Sigmoid colon (tissue), 6 donors: ENCODE measurements at regions not wholly inside any gene's neighbourhood (a gene's known extent, or its start where the extent isn't known, plus 50 kb on each side); places are given as distances from the start of the nearest gene placed in this dataset.

Experiments used
- DNase-seq: peaks from one replicate; pipeline ENCODE4 v3.0.0-alpha.2; 2019
- H3K27ac ChIP-seq, 4 donors: fragments of 200-600 bp; sonication (generic); one replicate each; pipeline ENCODE4 v1.5.1; 2016 to 2019; ENCODE audit warnings: mild to moderate bottlenecking in 1 of 4
- H3K27me3 ChIP-seq, 3 donors: fragments of 200-600 bp; sonication (generic); one replicate each; pipeline ENCODE4 v1.5.1; 2019; ENCODE audit warnings: mild to moderate bottlenecking in 1 of 3
- H3K36me3 ChIP-seq, 4 donors: fragments of 200-600 bp; sonication (generic); one replicate each; pipeline ENCODE4 v1.5.1; 2016 to 2019
- H3K4me1 ChIP-seq, 4 donors: fragments of 200-600 bp; sonication (generic); one replicate each; pipeline ENCODE4 v1.5.1; 2017 to 2019
- H3K4me3 ChIP-seq, 4 donors: fragments of 200-600 bp; sonication (generic); one replicate each; pipeline ENCODE4 v1.5.1; 2017 to 2019; ENCODE audit warnings: mild to moderate bottlenecking in 2 of 4, moderate library complexity in 1 of 4
- H3K9me3 ChIP-seq, 4 donors: fragments of 200-600 bp in 3 of 4; sonication (generic) in 3 of 4; one replicate each; pipeline versions ENCODE4 v1.5.1 to v1.6.1; 2013 to 2019
- CTCF ChIP-seq, 4 experiments: fragments of 450-650 bp in 3 of 4; fragments of 200-600 bp in 1 of 4; IDR thresholded peaks; one replicate each; pipeline ENCODE4 v1.5.1; 2016 to 2019; ENCODE audit warnings: antibody characterized with exemption in 4 of 4, mild to moderate bottlenecking in 3 of 4, moderate library complexity in 2 of 4
- EP300 ChIP-seq, 4 donors: sonication (generic); formaldehyde crosslinking; IDR thresholded peaks; one replicate each; pipeline ENCODE4 v1.6.1; 2017; ENCODE audit warnings: antibody characterized with exemption in 4 of 4
- POLR2A ChIP-seq, 2 donors: fragments of 450-650 bp; IDR thresholded peaks; one replicate each; pipeline ENCODE4 v1.6.1; 2016; ENCODE audit warnings: antibody characterized with exemption in 2 of 2, mild to moderate bottlenecking in 2 of 2, moderate library complexity in 2 of 2
- POLR2AphosphoS5 ChIP-seq, 4 donors: sonication (generic); formaldehyde crosslinking; IDR thresholded peaks; one replicate each; pipeline ENCODE4 v1.6.1; 2017; ENCODE audit warnings: antibody characterized with exemption in 4 of 4
- WGBS, 2 donors: extraction: QIAGEN DNeasy Blood & Tissue Kit; methylation state at CpG; one replicate each; pipeline ENCODE4 v1.1.7; 2013; 5-methylcytosine and 5-hydroxymethylcytosine counted together
- intact Hi-C: fragments of 100-400 bp; cut with DNase I; formaldehyde crosslinking; loops from one replicate; pipeline ENCODE4 v1.15.1; 2023
- donor health status: healthy with polysubstance abuse.
- donor health status: healthy.

GRCh38 chr4:104113850-104114249, 380.8 kb downstream of the CXXC4 start:
- intact Hi-C loops = no loop called here
- WGBS, 2 donors = 71 to 89% methylated on average over 3 of the region's 3 CpGs
- TF ChIP-seq POLR2A (IDR thresholded peaks at IDR 0.05) (no peak), POLR2AphosphoS5 (IDR thresholded peaks at IDR 0.05) (no peak), CTCF (IDR thresholded peaks at IDR 0.05) (no peak), EP300 (IDR thresholded peaks at IDR 0.05) (no peak)

GRCh38 chr4:104099141-104099540, 379.4 kb upstream of the TACR3 start:
- intact Hi-C loops = no loop called here
- Histone ChIP-seq H3K27me3 (no peaks in the 10 kb centered on the region), H3K4me1 (no peaks in the 10 kb centered on the region), H3K9me3 (peaks cover 0 to 6% (median 1%) of the 10 kb centered on the region in 4 donors), H3K36me3 (no peaks in the 10 kb centered on the region), H3K4me3 (no peak overlapping the region), H3K27ac (no peak overlapping the region)
- no peak for TF ChIP-seq CTCF (IDR thresholded peaks at IDR 0.05)
- TF ChIP-seq POLR2A (IDR thresholded peaks at IDR 0.05) = no peak
- no peak for TF ChIP-seq POLR2AphosphoS5 (IDR thresholded peaks at IDR 0.05)
- TF ChIP-seq EP300 (IDR thresholded peaks at IDR 0.05) = no peak
- DNase-seq = no peak

More at GRCh38 chr4:104113850-104114249, 380.8 kb downstream of the CXXC4 start:
- Histone ChIP-seq H3K27ac (no peak overlapping the region), H3K9me3 (no peaks in the 10 kb centered on the region), H3K27me3 (no peaks in the 10 kb centered on the region), H3K36me3 (no peaks in the 10 kb centered on the region), H3K4me1 (no peaks in the 10 kb centered on the region), H3K4me3 (no peak overlapping the region)
- DNase-seq = no peak

- Histone ChIP-seq H3K9me3 (peaks cover 0 to 3% (median 0%) of the 10 kb centered on the region in 4 donors), H3K4me1 (no peaks in the 10 kb centered on the region), H3K36me3 (no peaks in the 10 kb centered on the region), H3K4me3 (no peak overlapping the region), H3K27me3 (no peaks in the 10 kb centered on the region), H3K27ac (no peak overlapping the region)
- no peak for TF ChIP-seq EP300 (IDR thresholded peaks at IDR 0.05)
- TF ChIP-seq POLR2A (IDR thresholded peaks at IDR 0.05) = no peak
- TF ChIP-seq CTCF (IDR thresholded peaks at IDR 0.05) = no peak
- no peak for TF ChIP-seq POLR2AphosphoS5 (IDR thresholded peaks at IDR 0.05)
- intact Hi-C loops = no loop called here
- no peak for DNase-seq
These were observed 373.5 kb upstream of the TACR3 start for GRCh38 chr4:104093247-104093646.

GRCh38 chr4:104073229-104073628, 353.4 kb upstream of the TACR3 start:
- 52 to 64% methylated on average over 4 of the region's 4 CpGs for WGBS, 2 donors
- Histone ChIP-seq H3K36me3 (no peaks in the 10 kb centered on the region), H3K27ac (no peak overlapping the region), H3K27me3 (no peaks in the 10 kb centered on the region), H3K4me1 (no peaks in the 10 kb centered on the region), H3K9me3 (no peaks in the 10 kb centered on the region), H3K4me3 (no peak overlapping the region)
- intact Hi-C loops = no loop called here
- no peak for TF ChIP-seq CTCF (IDR thresholded peaks at IDR 0.05)
- TF ChIP-seq POLR2A (IDR thresholded peaks at IDR 0.05) = no peak
- no peak for TF ChIP-seq POLR2AphosphoS5 (IDR thresholded peaks at IDR 0.05)
- TF ChIP-seq EP300 (IDR thresholded peaks at IDR 0.05) = no peak
- no peak for DNase-seq

- Histone ChIP-seq H3K36me3 (no peaks in the 10 kb centered on the region), H3K9me3 (no peaks in the 10 kb centered on the region), H3K4me3 (no peak overlapping the region), H3K27me3 (no peaks in the 10 kb centered on the region), H3K4me1 (no peaks in the 10 kb centered on the region), H3K27ac (no peak overlapping the region)
- no peak for DNase-seq
- 58 to 84% methylated on average over 2 of the region's 2 CpGs for WGBS, 2 donors
- intact Hi-C loops = no loop called here
- TF ChIP-seq POLR2AphosphoS5 (IDR thresholded peaks at IDR 0.05) (no peak), EP300 (IDR thresholded peaks at IDR 0.05) (no peak), CTCF (IDR thresholded peaks at IDR 0.05) (no peak), POLR2A (IDR thresholded peaks at IDR 0.05) (no peak)
These were observed 346.7 kb upstream of the TACR3 start for GRCh38 chr4:104066533-104066932.
